Upper lobe of left lung (tissue), 4 donors: ENCODE measurements at regions not wholly inside any gene's neighbourhood (a gene's known extent, or its start where the extent isn't known, plus 50 kb on each side); places are given as distances from the start of the nearest gene placed in this dataset.

Experiments used
- POLR2A ChIP-seq, 4 donors: fragments of 450-650 bp; IDR thresholded peaks; one replicate each; pipeline ENCODE4 v1.5.1; 2016 to 2017; ENCODE audit warnings: antibody characterized with exemption in 4 of 4, mild to moderate bottlenecking in 2 of 4
- POLR2AphosphoS5 ChIP-seq, 2 donors: sonication (generic); formaldehyde crosslinking; IDR thresholded peaks; one replicate each; pipeline ENCODE4 v1.5.1; 2017; ENCODE audit warnings: antibody characterized with exemption in 2 of 2
- TF ChIP-seq, protein P1 (sequence below), 6 experiments: fragments of 450-650 bp in 4 of 6; fragments of 200-600 bp in 2 of 6; sonication (generic) in 2 of 6; IDR thresholded peaks; one replicate each; pipeline ENCODE4 v1.5.1; 2016 to 2019; ENCODE audit warnings: antibody characterized with exemption in 6 of 6

DNA sequence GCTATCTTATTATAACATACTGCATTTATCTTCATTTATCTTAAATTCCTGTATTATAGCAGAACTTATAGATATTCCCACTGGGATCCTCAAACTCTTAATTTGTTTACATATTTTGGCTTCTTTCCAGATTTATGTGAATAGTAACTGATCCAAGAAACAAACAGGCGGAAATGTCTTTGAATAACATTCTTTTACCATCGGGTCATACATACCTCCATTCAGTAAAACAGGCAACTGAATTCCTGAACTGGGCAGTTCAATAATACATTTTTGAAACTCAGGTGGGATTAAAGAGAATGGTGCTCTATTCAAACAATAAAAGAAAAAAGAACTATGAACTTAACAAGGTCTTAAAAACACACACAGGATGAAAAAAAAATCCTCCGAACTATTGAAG lies 337.4 kb downstream of the CRPPA start:
- TF ChIP-seq POLR2A (IDR thresholded peaks at IDR 0.05) (no peak), POLR2AphosphoS5 (IDR thresholded peaks at IDR 0.05) (no peak)
- TF ChIP-seq, protein P1, sequence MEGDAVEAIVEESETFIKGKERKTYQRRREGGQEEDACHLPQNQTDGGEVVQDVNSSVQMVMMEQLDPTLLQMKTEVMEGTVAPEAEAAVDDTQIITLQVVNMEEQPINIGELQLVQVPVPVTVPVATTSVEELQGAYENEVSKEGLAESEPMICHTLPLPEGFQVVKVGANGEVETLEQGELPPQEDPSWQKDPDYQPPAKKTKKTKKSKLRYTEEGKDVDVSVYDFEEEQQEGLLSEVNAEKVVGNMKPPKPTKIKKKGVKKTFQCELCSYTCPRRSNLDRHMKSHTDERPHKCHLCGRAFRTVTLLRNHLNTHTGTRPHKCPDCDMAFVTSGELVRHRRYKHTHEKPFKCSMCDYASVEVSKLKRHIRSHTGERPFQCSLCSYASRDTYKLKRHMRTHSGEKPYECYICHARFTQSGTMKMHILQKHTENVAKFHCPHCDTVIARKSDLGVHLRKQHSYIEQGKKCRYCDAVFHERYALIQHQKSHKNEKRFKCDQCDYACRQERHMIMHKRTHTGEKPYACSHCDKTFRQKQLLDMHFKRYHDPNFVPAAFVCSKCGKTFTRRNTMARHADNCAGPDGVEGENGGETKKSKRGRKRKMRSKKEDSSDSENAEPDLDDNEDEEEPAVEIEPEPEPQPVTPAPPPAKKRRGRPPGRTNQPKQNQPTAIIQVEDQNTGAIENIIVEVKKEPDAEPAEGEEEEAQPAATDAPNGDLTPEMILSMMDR (IDR thresholded peaks at IDR 0.05) = no peak
